PC-9 (cell line): ENCODE measurements at regions not wholly inside any gene's neighbourhood (a gene's known extent, or its start where the extent isn't known, plus 50 kb on each side); places are given as distances from the start of the nearest gene placed in this dataset.

Source experiments
- EZH2 ChIP-seq: fragments of 200-600 bp; sonication (generic); IDR thresholded peaks from 2 replicates; pipeline ENCODE4 v1.8.0; 2017; ENCODE audit warnings: antibody characterized with exemption, low read depth
- TF ChIP-seq, protein P1 (sequence below): fragments of 200-600 bp; sonication (generic); conservative IDR thresholded peaks from 2 replicates; pipeline ENCODE4 v1.6.1; 2017; ENCODE audit warnings: mixed run types, antibody characterized with exemption, mild to moderate bottlenecking, moderate library complexity

DNA sequence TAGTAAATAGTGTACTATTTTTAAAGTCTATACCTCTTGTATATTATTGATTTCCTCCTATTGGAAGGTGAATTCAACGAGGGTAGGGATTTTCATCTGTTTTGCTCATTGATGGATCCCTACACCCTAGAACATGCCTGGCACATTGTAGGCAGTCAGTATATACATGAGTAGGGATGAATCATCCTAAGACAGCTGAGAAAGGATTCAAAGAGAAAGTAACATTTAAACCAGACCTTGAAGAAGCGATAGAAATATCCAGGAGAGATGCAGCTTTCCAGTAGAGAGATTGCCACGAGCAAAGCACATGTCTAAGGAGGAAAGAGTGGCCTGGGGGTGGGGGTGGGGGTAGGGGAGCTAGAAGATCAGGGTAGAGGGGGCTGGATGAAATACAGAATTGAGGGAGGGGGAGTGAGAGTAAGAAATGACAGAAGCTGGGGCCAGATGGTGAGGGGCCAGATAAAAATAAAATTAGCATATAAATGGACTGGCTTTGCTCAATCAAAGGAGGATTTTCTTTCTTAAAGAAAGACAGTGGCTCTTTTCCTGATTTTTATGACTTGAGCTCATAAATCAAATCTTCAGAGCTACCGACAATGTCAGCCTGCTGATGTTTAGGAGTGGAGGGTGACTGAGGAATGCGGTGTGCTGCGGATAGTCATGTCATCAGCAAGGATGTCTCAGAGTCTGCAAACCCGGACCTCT, 168.2 kb downstream of the SAMD5 start:
- TF ChIP-seq, protein P1, sequence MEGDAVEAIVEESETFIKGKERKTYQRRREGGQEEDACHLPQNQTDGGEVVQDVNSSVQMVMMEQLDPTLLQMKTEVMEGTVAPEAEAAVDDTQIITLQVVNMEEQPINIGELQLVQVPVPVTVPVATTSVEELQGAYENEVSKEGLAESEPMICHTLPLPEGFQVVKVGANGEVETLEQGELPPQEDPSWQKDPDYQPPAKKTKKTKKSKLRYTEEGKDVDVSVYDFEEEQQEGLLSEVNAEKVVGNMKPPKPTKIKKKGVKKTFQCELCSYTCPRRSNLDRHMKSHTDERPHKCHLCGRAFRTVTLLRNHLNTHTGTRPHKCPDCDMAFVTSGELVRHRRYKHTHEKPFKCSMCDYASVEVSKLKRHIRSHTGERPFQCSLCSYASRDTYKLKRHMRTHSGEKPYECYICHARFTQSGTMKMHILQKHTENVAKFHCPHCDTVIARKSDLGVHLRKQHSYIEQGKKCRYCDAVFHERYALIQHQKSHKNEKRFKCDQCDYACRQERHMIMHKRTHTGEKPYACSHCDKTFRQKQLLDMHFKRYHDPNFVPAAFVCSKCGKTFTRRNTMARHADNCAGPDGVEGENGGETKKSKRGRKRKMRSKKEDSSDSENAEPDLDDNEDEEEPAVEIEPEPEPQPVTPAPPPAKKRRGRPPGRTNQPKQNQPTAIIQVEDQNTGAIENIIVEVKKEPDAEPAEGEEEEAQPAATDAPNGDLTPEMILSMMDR = no peak
- no peak for TF ChIP-seq EZH2
